ENCODE measurements at regions not wholly inside any gene's neighbourhood (a gene's known extent, or its start where the extent isn't known, plus 50 kb on each side); places are given as distances from the start of the nearest gene placed in this dataset.

DNA sequence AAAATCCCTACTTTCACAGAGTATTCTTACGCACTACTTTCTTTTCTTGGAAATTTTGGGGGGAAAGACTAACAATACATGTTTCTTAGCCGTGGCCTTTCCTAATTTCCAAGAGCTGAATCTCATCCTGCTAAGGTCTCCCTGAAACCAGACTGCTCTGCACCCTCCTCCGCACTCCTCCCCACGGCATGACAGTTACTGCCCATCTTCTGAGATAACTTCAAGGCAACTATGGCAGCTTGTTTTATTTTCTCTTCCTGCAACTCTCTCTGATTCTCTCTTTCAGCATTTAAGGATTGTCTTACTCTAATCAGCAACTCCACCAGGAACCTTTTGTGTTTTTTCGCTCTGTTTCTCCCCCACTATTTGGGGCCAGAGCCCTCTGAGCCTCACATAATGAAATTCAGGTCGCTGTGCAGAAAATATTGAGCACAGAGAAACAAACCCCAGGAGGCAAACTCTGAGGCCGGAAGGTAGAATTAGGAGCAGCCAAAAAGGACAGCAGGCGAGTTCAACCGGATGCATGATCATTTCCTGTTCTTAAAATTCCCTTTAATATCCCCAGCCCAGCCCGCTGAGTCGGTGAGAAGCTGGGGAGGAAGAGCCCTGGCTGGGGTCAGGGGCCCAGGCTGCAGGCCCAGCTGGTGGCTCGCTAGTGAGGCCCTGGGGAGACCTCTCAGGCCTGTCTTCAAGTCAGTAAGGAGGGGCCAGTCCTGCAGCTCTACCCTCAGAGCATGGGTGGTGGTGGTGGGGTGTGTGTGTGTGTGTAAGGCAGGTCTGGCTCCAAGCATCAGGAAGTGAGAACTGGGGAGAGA lies 213.6 kb upstream of the S1PR3 start:
- H3K27ac ChIP-seq = no peak overlapping the region
- no peak for TF ChIP-seq CTCF (IDR thresholded peaks at IDR 0.05)
- no peak for TF ChIP-seq ZFX (IDR thresholded peaks at IDR 0.05; ENCODE audit: borderline replicate concordance)

DNA sequence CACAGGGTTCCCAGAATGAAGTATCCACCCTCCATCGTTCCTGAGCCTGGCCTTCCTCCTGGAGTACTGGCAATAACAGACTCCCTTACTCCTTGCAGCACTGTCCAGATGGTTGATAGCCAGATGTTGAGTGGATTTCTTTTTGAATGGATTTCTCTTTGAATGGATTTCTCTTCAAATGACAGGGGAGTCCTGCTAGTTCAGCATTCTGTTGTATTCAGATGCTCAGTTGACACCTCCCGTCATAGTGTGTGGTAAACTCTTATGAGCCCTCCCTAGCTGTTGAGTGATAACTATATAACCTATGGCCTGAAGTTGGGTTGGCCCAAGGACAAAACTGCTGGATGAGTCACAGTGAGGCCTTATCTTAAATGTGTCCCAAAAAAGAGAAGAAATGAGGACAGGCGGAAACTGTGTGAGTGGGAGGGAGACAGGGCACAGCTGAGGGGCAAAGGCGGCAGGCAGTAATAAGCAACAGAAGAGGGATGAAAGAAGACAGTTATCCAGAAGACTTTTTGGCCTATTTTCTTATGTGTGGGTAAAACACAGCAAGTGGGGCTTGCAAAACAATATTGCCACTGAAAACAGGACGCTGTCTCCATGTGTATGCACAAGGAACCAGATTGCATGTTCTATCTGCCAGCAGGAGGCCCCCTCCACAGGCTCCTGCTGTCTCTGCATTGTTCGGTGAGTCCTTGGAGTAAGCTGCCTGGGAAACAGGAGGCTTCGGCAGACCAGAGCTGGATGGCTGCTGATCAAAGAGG lies 209.5 kb upstream of the S1PR3 start:
- H3K27ac ChIP-seq = no peak overlapping the region
- TF ChIP-seq CTCF (IDR thresholded peaks at IDR 0.05) (peak; percentile 23; the same call in 1 of the 2 replicates), ZFX (IDR thresholded peaks at IDR 0.05; ENCODE audit: borderline replicate concordance) (no peak)

- TF ChIP-seq ZFX (IDR thresholded peaks at IDR 0.05; ENCODE audit: borderline replicate concordance) (no peak), CTCF (IDR thresholded peaks at IDR 0.05) (no peak)
Measured at GRCh38 chr9:88782931-88783710, 208.1 kb upstream of the S1PR3 start.

DNA sequence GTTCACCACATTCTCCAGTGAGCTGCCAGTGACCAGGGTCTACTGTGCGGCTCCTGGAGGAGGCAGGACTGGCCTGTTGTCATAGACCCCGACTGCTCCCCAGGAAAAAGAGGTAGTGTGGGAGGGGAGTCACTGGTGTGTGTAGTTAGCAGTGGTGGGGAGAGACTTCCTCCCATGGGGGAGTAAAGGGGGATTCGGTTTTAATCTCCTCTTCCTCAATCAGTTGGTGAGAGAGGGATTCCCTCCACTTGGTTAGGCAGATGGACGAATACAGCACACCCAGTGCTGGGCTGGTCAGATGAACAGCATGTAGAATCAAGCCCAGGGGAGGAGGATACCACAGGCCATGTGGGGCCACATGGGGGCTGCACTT lies 207.6 kb upstream of the S1PR3 start:
- no peak for TF ChIP-seq CTCF (IDR thresholded peaks at IDR 0.05)
- TF ChIP-seq ZFX (IDR thresholded peaks at IDR 0.05; ENCODE audit: borderline replicate concordance) = no peak
- H3K27ac ChIP-seq = no peak overlapping the region

More at GRCh38 chr9:88782931-88783710, 208.1 kb upstream of the S1PR3 start:
- no peak overlapping the region for H3K27ac ChIP-seq

- H3K27ac ChIP-seq = no peak overlapping the region
- TF ChIP-seq CTCF (IDR thresholded peaks at IDR 0.05) (no peak), ZFX (IDR thresholded peaks at IDR 0.05; ENCODE audit: borderline replicate concordance) (no peak)
Measured at GRCh38 chr9:88784960-88785359, 206.3 kb upstream of the S1PR3 start.

DNA sequence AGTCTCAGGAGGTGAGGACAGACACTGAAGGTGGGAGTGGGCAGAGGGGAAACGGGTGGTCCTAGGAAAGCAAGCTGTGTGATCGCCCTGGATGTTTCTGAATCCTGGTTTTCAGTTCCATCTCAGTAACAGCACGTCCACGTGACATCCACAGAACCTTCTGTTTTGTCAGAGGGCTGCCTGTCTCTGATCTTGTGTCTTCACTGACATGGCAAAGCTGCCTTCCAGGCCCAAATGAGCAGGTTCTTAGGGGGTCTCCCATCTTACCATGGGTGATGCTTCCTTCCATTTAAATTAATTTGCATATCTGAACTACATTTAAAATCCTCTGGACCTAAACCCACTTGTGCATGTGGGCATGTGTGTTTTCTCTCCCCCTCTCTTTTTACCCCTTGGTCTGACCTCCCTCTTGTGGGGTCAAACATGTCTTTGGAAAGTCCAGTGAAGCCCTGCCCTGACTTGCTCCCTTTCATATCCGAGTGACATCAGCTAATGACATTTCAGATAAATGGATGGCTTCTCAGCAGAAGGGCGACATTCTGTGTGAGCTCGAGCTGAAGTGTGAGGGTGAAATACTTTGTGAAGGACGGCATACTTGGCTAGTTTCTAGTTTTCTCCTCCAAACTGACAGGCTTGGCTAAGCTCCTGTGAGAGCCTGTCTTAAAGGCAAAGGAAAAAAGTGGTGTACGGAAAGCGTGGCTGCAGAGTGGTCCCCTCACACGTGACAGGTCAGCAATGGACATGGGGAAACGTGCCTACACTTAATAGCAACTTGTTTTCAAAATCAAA lies 204.8 kb upstream of the S1PR3 start:
- no peak overlapping the region for H3K27ac ChIP-seq
- no peak for TF ChIP-seq CTCF (IDR thresholded peaks at IDR 0.05)
- no peak for TF ChIP-seq ZFX (IDR thresholded peaks at IDR 0.05; ENCODE audit: borderline replicate concordance)

Data from 22Rv1 (cell line).